Naive thymus-derived CD4-positive, alpha-beta T cell (primary cell): ENCODE measurements at regions not wholly inside any gene's neighbourhood (a gene's known extent, or its start where the extent isn't known, plus 50 kb on each side); places are given as distances from the start of the nearest gene placed in this dataset.

ENCODE experiments used
- ATAC-seq: fragments of 150-1000 bp; cut with Tn5 transposase; 2 replicates; pipeline ENCODE4 v1.10.0; 2021; ENCODE audit warnings: mild to moderate bottlenecking, moderate library complexity
- CTCF ChIA-PET: fragments of 350-600 bp; sonication (Branson Sonifier 250); formaldehyde crosslinking; loops from one replicate; lab custom pipeline; 2021; ENCODE audit warnings: antibody characterized with exemption; lab: Charles Lee
- POLR2A ChIA-PET: fragments of 350-600 bp; sonication (Branson Sonifier 250); formaldehyde crosslinking; loops from one replicate; lab custom pipeline; 2021; ENCODE audit warnings: antibody characterized with exemption, inconsistent platforms; lab: Charles Lee
- DNase-seq, 9 donors: peaks; one replicate each; pipeline versions ENCODE4 v3.0.0 to v3.0.0-alpha.2; 2020 to 2022; ENCODE audit warnings: mixed read lengths in 1 of 9
- H3K27ac ChIP-seq: one replicate; pipeline ENCODE4 v1.7.0; 2013; ENCODE audit warnings: mild to moderate bottlenecking, low read depth, low read length, moderate library complexity
- H3K27me3 ChIP-seq, 2 donors: one replicate each; pipeline ENCODE4 v1.7.0; 2013; ENCODE audit warnings: low read length in 2 of 2, mild to moderate bottlenecking in 2 of 2, moderate library complexity in 2 of 2; ENCODE audit not compliant: control insufficient read depth in 2 of 2, insufficient read depth in 2 of 2
- H3K36me3 ChIP-seq, 3 experiments: 1 replicate in 2 of 3; 2 replicates in 1 of 3; pipeline ENCODE4 v1.7.0; 2013; ENCODE audit warnings: low read length in 3 of 3, mild to moderate bottlenecking in 3 of 3, moderate library complexity in 1 of 3; ENCODE audit not compliant: insufficient read depth in 3 of 3, control insufficient read depth in 2 of 3
- H3K4me1 ChIP-seq, 2 donors: one replicate each; pipeline ENCODE4 v1.7.0; 2013; ENCODE audit warnings: low read length in 2 of 2, mild to moderate bottlenecking in 2 of 2, moderate library complexity in 1 of 2; ENCODE audit not compliant: control insufficient read depth in 2 of 2, insufficient read depth in 2 of 2
- H3K4me3 ChIP-seq: 2 replicates; pipeline ENCODE4 v1.7.0; 2013; ENCODE audit warnings: mild to moderate bottlenecking, low read length
- H3K9me3 ChIP-seq, 3 experiments: 1 replicate in 2 of 3; 2 replicates in 1 of 3; pipeline ENCODE4 v1.7.0; 2013; ENCODE audit warnings: low read length in 3 of 3; ENCODE audit not compliant: control insufficient read depth in 2 of 3
- H3K27ac Mint-ChIP-seq, 9 donors: one replicate each; pipeline ENCODE4 v1.8.0; 2020 to 2022; ENCODE audit warnings: mixed read lengths in 9 of 9, mild to moderate bottlenecking in 8 of 9, moderate library complexity in 5 of 9, inconsistent platforms in 2 of 9
- H3K27me3 Mint-ChIP-seq, 5 donors: one replicate each; pipeline ENCODE4 v1.8.0; 2021 to 2022; ENCODE audit warnings: mixed read lengths in 5 of 5, mild to moderate bottlenecking in 1 of 5
- H3K36me3 Mint-ChIP-seq, 5 donors: one replicate each; pipeline ENCODE4 v1.8.0; 2020 to 2022; ENCODE audit warnings: mixed read lengths in 5 of 5, mild to moderate bottlenecking in 3 of 5, inconsistent platforms in 1 of 5
- H3K4me1 Mint-ChIP-seq, 7 donors: one replicate each; pipeline ENCODE4 v1.8.0; 2020 to 2022; ENCODE audit warnings: mixed read lengths in 7 of 7, mild to moderate bottlenecking in 3 of 7, inconsistent platforms in 1 of 7
- H3K4me3 Mint-ChIP-seq, 10 donors: one replicate each; pipeline ENCODE4 v1.8.0; 2020 to 2022; ENCODE audit warnings: mild to moderate bottlenecking in 10 of 10, mixed read lengths in 10 of 10, moderate library complexity in 6 of 10, inconsistent platforms in 2 of 10
- H3K9me3 Mint-ChIP-seq, 11 donors: one replicate each; pipeline ENCODE4 v1.8.0; 2020 to 2022; ENCODE audit warnings: mixed read lengths in 11 of 11, mild to moderate bottlenecking in 4 of 11, inconsistent platforms in 1 of 11, moderate library complexity in 1 of 11
- intact Hi-C, 2 donors: fragments of 100-400 bp; cut with micrococcal nuclease; formaldehyde crosslinking; loops; one replicate each; pipeline ENCODE4 v1.15.1; 2023

DNA sequence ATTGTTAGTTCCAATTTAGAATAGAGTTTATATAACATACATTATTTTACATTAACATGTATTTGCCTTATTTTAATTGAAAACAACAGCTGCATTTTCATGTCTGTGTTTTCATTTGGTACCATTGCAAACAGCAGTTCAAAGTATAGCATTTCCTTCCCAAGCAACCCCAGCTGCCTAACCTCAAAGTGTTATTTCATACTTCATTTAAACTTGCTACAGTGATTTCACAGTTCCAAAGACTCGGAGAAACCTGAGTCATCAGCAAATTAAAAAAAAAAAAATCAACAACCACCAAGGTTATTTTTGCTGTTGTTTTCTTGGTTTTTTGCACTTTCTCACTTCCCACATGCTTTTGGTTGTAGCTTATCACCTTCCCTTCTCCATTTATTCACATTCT is 236.5 kb upstream of the SPHKAP start:
- POLR2A ChIA-PET, result no interaction called here
- intact Hi-C loops, result no loop called here
- DNase-seq, result no peak
- H3K4me3 Mint-ChIP-seq, result no peak overlapping the region
- Histone ChIP-seq H3K36me3 (no peaks in the 10 kb centered on the region), H3K9me3 (no peaks in the 10 kb centered on the region), H3K4me1 (no peaks in the 10 kb centered on the region), H3K4me3 (no peak overlapping the region), H3K27me3 (no peaks in the 10 kb centered on the region), H3K27ac (no peak overlapping the region)
- H3K27ac Mint-ChIP-seq, result no peak overlapping the region
- no peaks in the 10 kb centered on the region for H3K27me3 Mint-ChIP-seq
- CTCF ChIA-PET, result no interaction called here
- H3K4me1 Mint-ChIP-seq, result no peaks in the 10 kb centered on the region
- no peaks in the 10 kb centered on the region for H3K36me3 Mint-ChIP-seq
- peaks cover 0 to 10% (median 5%) of the 10 kb centered on the region in 11 donors for H3K9me3 Mint-ChIP-seq
- ATAC-seq, result no peak

DNA sequence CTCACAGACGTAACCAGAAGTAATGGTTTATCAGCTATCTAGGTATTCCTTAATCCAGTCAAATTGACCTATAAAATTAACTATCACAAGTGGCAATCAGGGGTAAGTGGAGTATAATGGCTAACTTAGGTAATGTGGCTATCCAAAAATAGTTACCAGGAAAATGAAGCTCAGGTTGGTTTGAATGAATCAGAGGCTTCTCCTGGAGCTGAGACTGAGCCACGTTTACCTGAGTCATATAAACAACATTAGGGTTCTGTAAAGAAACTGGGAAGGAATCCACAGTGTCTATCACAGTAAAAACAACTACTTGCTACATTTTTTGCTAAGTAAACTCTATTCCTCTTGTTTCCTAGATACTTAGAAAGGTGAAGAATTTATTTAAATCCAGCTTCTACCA is 236.0 kb upstream of the SPHKAP start:
- H3K36me3 Mint-ChIP-seq, result no peaks in the 10 kb centered on the region
- no peaks in the 10 kb centered on the region for H3K4me1 Mint-ChIP-seq
- Histone ChIP-seq H3K4me1 (no peaks in the 10 kb centered on the region), H3K36me3 (no peaks in the 10 kb centered on the region), H3K4me3 (no peak overlapping the region), H3K9me3 (no peaks in the 10 kb centered on the region), H3K27me3 (no peaks in the 10 kb centered on the region), H3K27ac (no peak overlapping the region)
- no peak overlapping the region for H3K4me3 Mint-ChIP-seq
- no peak for DNase-seq
- ChIA-PET POLR2A (no interaction called here), CTCF (no interaction called here)
- ATAC-seq, result no peak
- intact Hi-C loops, result no loop called here
- no peak overlapping the region for H3K27ac Mint-ChIP-seq
- no peaks in the 10 kb centered on the region for H3K27me3 Mint-ChIP-seq
- H3K9me3 Mint-ChIP-seq, result peaks cover 0 to 10% (median 5%) of the 10 kb centered on the region in 11 donors

DNA sequence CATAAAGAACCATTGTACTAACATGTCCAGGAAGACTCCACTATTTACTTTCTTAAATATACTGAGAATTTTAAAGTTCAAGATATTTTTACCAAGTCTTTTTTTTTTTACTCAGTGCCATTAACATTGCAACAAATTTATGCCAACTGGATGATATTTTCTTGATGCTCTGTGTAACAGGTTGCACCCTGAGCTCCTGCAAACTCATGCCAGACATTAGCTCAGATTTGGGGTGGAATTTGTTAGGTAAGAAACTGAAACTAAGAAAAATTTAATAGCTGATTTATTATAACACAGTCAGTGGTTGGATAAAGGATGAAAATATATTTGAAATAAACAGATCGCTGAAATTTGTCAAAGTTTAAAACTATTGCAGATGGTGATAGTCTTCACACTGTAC is 228.6 kb upstream of the SPHKAP start:
- H3K27me3 ChIP-seq, result no peaks in the 10 kb centered on the region
- ChIA-PET POLR2A (no interaction called here), CTCF (no interaction called here)
- no peaks in the 10 kb centered on the region for H3K9me3 ChIP-seq
- Mint-ChIP-seq H3K4me3 (no peak overlapping the region), H3K27ac (no peak overlapping the region), H3K36me3 (no peaks in the 10 kb centered on the region), H3K9me3 (peaks cover 0 to 10% (median 2%) of the 10 kb centered on the region in 11 donors), H3K27me3 (no peaks in the 10 kb centered on the region), H3K4me1 (no peaks in the 10 kb centered on the region)
- H3K4me3 ChIP-seq, result no peak overlapping the region
- DNase-seq (no peak), ATAC-seq (no peak)
- intact Hi-C loops, result no loop called here
- H3K4me1 ChIP-seq, result no peaks in the 10 kb centered on the region
- no peak overlapping the region for H3K27ac ChIP-seq
- no peaks in the 10 kb centered on the region for H3K36me3 ChIP-seq

DNA sequence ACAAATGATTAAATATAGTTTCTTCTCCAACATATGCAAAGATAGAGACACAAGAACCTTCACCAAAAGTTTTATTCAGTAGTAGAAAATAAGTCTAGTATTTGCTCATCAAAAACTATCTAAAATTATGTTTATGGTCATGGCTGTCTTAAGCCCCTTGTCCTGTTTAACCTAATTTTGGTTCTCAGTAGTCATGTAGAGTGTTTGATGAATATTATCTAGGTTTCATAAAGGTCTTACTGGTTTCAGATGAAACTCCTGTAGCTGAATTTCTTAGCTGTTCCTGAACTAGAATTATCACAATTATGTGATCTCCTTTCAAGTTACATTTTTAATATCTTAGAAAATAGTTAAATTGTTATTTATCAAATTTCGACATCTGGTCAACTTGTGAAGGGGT is 228.0 kb upstream of the SPHKAP start:
- Histone ChIP-seq H3K4me1 (no peaks in the 10 kb centered on the region), H3K27ac (no peak overlapping the region), H3K4me3 (no peak overlapping the region), H3K9me3 (no peaks in the 10 kb centered on the region), H3K36me3 (no peaks in the 10 kb centered on the region), H3K27me3 (no peaks in the 10 kb centered on the region)
- ChIA-PET CTCF (no interaction called here), POLR2A (no interaction called here)
- Mint-ChIP-seq H3K9me3 (peaks cover 0 to 10% (median 2%) of the 10 kb centered on the region in 11 donors), H3K36me3 (no peaks in the 10 kb centered on the region), H3K27ac (no peak overlapping the region), H3K4me1 (no peaks in the 10 kb centered on the region), H3K4me3 (no peak overlapping the region), H3K27me3 (no peaks in the 10 kb centered on the region)
- DNase-seq, result no peak
- intact Hi-C loops, result no loop called here
- no peak for ATAC-seq

DNA sequence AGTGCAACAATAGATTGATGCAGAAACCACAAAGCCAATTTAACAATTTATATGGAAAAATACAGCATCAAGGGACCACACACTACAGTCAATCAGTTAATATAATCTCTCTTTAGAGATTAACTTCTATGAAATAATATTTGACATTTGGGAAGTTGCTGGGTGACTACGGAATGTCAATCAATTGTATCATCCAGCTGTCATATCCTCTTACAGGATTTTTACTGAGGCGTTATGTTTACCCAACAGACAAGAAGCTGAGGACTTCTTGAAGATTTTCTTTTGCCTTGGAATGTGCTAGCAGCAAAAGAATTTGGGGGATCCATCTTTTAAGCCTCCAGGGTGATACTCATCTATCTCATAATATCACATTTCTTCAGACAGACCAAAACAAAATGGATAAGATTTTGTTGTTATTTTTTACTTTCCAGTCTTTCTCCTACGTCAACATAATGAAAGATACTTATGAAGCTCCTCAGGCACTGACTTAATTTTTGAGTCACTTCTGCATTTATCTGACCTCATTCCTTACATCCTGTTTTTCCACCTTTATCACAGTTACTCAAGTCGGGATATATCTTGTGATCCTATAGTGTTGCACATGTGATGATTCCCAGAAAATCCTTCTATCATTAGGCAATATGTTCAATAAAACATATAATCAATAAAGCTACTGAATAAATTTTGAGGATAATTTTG is 227.2 kb upstream of the SPHKAP start:
- no peak overlapping the region for H3K4me3 Mint-ChIP-seq
- ChIA-PET CTCF (no interaction called here), POLR2A (no interaction called here)
- no peak overlapping the region for H3K27ac ChIP-seq
- intact Hi-C loops, result no loop called here
- no peaks in the 10 kb centered on the region for H3K9me3 ChIP-seq
- H3K4me1 Mint-ChIP-seq, result no peaks in the 10 kb centered on the region
- H3K27me3 ChIP-seq, result no peaks in the 10 kb centered on the region
- H3K36me3 ChIP-seq, result no peaks in the 10 kb centered on the region
- H3K36me3 Mint-ChIP-seq, result no peaks in the 10 kb centered on the region
- H3K4me1 ChIP-seq, result no peaks in the 10 kb centered on the region
- DNase-seq (no peak), ATAC-seq (no peak)
- no peak overlapping the region for H3K4me3 ChIP-seq
- H3K27ac Mint-ChIP-seq, result no peak overlapping the region
- peaks cover 0 to 16% (median 2%) of the 10 kb centered on the region in 11 donors for H3K9me3 Mint-ChIP-seq
- no peaks in the 10 kb centered on the region for H3K27me3 Mint-ChIP-seq

DNA sequence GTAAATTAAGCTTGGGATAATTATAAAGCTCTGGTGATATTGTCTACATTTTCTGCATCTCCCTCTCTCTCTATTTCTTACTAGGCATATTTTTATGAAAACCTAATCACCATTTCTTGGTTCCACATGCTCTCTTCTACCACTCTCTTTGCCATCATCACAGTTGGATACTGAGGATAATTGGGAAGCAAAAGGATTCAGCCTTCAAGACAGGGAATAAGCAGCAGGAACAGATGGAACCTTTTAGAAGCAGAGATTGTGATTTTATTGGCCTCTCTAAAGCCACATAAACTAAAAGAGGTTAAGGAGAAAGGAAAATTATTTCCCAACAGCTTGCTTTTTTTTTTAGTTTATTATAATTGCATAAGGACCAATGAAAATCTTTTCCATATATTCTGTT is 226.3 kb upstream of the SPHKAP start:
- ATAC-seq (no peak), DNase-seq (no peak)
- H3K27me3 ChIP-seq, result no peaks in the 10 kb centered on the region
- no peaks in the 10 kb centered on the region for H3K36me3 ChIP-seq
- Mint-ChIP-seq H3K27me3 (no peaks in the 10 kb centered on the region), H3K27ac (no peak overlapping the region), H3K4me1 (no peaks in the 10 kb centered on the region), H3K4me3 (no peak overlapping the region), H3K9me3 (peaks cover 0 to 17% (median 1%) of the 10 kb centered on the region in 11 donors), H3K36me3 (no peaks in the 10 kb centered on the region)
- CTCF ChIA-PET, result no interaction called here
- H3K4me1 ChIP-seq, result no peaks in the 10 kb centered on the region
- no peaks in the 10 kb centered on the region for H3K9me3 ChIP-seq
- H3K4me3 ChIP-seq, result no peak overlapping the region
- POLR2A ChIA-PET, result no interaction called here
- no peak overlapping the region for H3K27ac ChIP-seq
- intact Hi-C loops, result no loop called here

DNA sequence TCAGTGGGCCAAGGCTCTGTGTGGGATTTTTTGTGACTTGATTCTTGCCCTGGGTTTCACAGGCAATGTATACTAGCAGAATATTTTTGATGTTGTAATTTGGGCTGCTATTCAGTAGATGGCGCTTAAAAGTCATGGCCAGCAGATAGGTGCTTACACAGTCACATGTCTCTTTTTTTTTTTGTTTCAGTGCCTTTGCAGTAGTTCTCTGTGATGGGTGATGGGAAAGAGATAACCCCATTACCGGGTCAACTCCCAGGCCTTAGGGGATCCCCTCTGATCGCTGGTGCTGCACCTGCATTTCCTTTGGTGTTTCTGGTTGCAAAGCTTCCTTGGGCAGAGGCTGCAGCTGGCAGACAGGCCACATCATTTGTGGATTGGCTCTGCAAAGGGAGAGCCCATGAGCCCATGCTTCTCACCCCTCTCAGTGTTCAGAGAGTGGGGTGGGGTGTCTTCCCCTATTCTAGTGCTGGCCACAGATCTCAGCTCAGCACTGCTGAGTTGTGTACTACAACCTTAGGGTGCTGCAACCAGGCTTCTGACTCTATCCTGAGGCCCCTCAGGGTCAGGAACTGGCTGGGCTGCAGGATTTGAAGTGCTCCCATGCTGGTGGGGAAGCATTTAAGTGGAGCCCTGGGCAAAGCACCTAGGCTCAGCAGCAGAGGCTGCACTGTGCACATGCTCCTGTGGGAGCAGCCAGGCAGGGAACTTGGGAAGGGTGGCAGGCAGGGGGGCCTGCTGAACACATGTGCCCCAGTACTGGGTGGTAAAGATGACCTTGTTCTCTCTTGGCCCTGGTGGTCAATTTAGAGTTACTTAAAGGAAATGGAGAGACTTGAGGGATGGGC is 219.8 kb upstream of the SPHKAP start:
- H3K27me3 ChIP-seq, result no peaks in the 10 kb centered on the region
- no peaks in the 10 kb centered on the region for H3K36me3 ChIP-seq
- ATAC-seq (peak; percentile 10), DNase-seq (no peak)
- CTCF ChIA-PET, result no interaction called here
- H3K36me3 Mint-ChIP-seq, result peaks cover 0 to 3% (median 0%) of the 10 kb centered on the region in 5 donors
- POLR2A ChIA-PET, result no interaction called here
- no peaks in the 10 kb centered on the region for H3K4me1 Mint-ChIP-seq
- intact Hi-C loops, result no loop called here
- no peaks in the 10 kb centered on the region for H3K9me3 ChIP-seq
- no peak overlapping the region for H3K4me3 Mint-ChIP-seq
- H3K27ac ChIP-seq, result no peak overlapping the region
- H3K4me3 ChIP-seq, result no peak overlapping the region
- no peak overlapping the region for H3K27ac Mint-ChIP-seq
- H3K9me3 Mint-ChIP-seq, result peaks cover 5 to 34% (median 17%) of the 10 kb centered on the region in 11 donors
- H3K4me1 ChIP-seq, result no peaks in the 10 kb centered on the region
- H3K27me3 Mint-ChIP-seq, result no peaks in the 10 kb centered on the region
